Medulla oblongata (tissue), 1 donor: ENCODE measurements at regions not wholly inside any gene's neighbourhood (a gene's known extent, or its start where the extent isn't known, plus 50 kb on each side); places are given as distances from the start of the nearest gene placed in this dataset.

Experiments
- DNase-seq: peaks from one replicate; pipeline ENCODE4 v3.0.0-alpha.2; 2015; ENCODE audit errors: extremely low spot score

DNA sequence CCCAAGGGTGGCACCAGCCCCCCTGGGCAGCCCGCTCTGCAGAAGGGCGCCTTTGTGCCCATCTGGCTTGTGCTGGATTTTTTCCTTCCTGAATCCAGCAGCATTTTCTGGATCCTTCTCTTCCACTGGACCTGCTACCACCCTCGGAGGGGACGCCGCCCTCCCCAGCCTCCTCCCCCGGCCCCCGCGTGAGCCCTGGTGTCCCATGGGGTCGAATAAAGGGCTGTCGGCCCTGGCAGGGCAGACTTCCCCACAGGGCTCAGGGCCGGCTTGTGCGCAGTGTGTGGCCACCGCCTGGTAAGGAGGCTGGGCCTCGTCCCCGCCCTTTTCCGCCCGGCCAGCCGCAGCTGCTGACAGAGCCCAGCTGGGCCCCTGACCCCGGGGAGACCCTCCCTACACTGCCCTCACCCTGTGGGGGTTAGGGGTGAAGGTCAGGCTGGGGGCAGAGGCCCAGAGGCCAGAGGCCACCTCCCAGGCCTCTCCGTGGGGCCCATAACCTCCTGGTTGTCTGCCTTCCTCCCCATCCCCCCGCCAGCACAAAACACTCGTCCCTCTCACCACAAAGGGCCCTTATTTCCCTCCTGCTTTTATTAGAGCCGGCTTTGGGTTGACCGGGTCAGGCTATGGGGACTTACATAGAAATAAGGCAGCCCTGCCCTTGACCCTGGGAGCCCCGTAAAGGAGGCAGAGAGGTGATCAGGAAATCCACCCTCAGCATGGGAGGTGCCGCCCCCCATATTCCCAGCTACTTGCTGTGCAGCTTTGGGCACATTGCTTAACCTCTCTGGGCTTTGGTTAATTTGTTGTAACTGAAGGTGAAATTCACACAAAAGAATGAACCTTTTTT lies 179.3 kb upstream of the CIBAR2 start:
- peak; percentile 85 for DNase-seq

GRCh38 chr16:85293458-85293857 lies 181.2 kb upstream of the CIBAR2 start:
- no peak for DNase-seq

DNA sequence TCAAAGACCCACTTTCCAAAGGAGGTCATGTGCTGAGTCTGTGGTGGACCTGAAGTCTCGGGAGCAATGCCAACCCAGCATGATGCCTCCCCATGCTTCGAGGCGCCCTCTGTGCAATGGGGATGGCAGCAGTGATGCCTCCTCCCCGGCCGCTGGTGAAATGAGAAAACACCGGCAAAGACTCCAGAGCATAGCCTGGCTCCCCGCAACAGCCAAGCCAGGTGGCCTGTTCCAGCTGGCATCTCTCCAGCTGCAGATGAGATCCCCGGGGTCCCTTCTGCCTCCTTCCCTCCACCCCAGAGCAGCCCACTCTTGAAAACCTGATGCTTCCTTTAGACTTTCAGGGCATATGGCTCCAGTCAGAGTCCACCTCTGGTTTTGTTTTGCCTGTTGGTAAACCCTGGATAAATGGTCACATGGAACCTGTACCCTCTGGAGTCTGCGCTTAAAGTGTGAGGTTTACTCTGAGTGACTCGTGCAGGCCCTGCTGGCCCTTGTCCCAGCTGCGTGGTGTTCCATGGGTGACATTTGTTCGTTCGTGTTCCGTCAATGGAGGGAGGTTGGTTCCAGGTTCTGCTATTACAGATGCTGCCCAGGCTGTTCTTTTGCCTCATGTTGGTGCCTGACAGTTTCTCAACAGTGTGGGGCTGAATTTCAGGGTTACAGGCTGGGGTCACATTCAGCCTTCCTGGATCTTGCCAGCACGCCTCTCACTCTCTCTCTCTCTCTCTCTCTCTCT lies 181.8 kb upstream of the CIBAR2 start:
- no peak for DNase-seq

DNA sequence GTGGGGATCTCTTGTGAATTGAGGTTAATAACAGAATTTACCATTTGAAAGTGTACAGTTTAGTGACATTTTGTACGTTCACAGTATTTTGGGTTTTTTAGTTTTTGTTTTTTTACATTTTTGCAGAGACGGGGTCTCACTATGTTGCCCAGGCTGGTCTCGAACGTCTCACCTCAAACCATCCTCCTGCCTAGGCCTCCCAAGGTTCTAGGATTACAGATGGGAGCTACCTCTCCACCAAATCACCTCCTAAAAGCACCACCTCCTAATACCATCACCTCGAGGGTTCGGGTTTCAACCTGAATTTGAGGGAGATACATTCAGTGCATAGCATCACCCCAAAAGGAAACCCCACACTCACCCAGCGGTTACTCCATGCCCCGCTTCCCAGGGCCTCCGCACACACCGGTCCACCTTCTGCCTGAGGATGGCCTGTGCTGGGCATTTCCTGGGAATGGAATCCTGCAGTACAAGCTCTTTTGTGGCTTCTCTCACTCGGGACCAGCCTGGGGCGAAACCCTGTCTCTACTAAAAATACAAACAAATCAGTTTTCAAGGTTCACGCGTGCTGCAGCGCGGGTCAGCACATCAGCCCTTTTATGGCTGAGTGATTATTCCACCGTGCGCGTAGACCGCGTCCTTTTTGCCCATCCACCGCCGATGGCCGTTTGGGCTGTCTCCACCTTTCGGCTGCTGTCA lies 182.7 kb upstream of the CIBAR2 start:
- no peak for DNase-seq

- DNase-seq = peak; percentile 79
Measured at GRCh38 chr16:85296859-85297660, 184.8 kb upstream of the CIBAR2 start.

- DNase-seq = no peak
Measured at GRCh38 chr16:85297881-85298280, 185.6 kb upstream of the CIBAR2 start.

- no peak for DNase-seq
Measured at GRCh38 chr16:85300406-85300968, 188.2 kb upstream of the CIBAR2 start.

GRCh38 chr16:85301231-85301630 lies 189.0 kb upstream of the CIBAR2 start:
- no peak for DNase-seq

- no peak for DNase-seq
Measured at GRCh38 chr16:85302018-85302847, 190.0 kb upstream of the CIBAR2 start.

GRCh38 chr16:85302848-85303353 lies 190.6 kb upstream of the CIBAR2 start:
- no peak for DNase-seq

GRCh38 chr16:85303354-85303883 lies 191.1 kb upstream of the CIBAR2 start:
- no peak for DNase-seq

- DNase-seq = no peak
Measured at GRCh38 chr16:85304337-85304736, 192.1 kb upstream of the CIBAR2 start.

GRCh38 chr16:85306071-85306792 lies 194.0 kb upstream of the CIBAR2 start:
- peak; percentile 88 for DNase-seq

DNA sequence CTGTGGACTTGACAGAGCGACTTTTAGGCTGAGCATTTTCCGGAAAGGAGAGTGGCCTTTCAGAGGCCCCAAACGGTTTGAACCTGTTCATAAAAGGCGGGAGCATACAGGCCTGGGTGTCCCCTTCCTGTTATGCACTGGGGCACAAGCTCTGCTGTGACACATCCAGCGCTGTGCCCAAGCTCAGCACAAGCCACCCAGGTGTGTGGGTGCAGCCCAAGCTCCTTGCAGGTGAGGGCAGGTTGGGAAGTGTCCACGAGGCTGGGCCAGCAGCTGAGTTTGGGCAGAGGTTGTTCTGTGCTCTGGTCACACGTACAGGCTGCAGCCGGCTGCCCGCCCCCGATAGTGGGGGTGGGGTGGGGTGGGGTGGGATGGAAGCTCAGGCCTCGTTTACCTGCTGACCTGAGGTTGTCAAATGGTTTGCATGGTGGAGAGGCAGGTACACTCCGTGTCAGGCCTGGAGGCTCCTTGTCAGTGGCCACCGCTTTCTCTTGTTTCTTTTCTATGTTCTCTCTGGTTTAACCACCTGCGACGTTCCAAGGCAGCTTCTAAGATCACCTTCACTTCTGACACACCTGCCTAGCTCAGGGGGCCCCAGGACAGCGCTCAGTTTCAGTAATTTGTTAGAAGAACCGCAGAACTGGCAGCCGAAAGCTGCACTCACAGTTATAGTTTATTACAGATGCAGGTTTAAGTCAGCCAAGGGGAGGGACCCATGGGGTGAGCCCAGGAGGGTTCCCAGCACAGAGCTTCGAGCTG lies 194.7 kb upstream of the CIBAR2 start:
- DNase-seq = no peak

DNA sequence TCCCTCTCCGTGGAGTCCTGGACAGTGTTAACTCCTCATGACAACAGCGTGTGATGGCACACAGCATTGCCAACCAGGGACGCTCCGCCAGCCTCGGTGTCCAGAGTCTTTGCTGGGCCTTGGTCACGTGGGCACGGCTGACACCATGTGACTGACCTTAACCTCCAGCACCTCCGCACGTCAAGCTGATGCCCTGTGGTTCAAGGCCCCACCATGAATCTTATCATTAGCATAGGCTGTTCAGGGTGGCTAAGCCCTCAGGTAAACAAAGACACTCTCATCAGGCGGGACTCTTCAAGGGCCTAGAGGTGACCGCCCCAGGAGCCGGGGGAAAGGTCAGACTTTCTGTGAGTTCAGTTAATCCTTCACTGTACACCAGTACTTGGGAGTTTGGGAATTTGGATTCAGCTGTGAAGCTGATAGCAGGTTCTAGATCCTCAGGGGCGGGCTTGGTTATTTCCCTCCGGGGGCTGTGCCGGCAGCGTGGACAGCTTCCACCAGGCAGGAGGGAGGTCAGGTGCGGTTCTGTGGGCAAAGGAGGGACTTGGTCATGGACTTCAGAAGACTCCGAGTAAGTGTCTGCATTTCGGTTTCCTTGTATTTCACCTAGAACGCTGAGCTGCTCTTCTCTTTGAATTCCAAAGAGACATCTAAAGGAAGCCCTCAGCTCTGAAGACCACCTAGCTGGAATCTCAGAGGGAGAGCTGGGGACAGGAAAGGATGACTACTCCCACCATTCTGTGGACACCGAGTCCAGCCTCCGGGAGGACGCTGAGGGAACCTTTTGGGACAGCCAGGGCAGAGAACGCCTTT lies 195.5 kb upstream of the CIBAR2 start:
- DNase-seq = no peak

- no peak for DNase-seq
Measured at GRCh38 chr16:85308611-85309540, 196.6 kb upstream of the CIBAR2 start.
